GM12878 (cell line): ENCODE measurements at regions not wholly inside any gene's neighbourhood (a gene's known extent, or its start where the extent isn't known, plus 50 kb on each side); places are given as distances from the start of the nearest gene placed in this dataset.

Experiments used
- ATF7 ChIP-seq: fragments of 450-650 bp; IDR thresholded peaks from 2 replicates; pipeline ENCODE4 v1.6.1; 2016; ENCODE audit warnings: low read depth, mild to moderate bottlenecking
- BACH1 ChIP-seq: fragments of 450-650 bp; IDR thresholded peaks from 2 replicates; pipeline ENCODE4 v1.6.1; 2017; ENCODE audit warnings: mild to moderate bottlenecking, borderline replicate concordance
- BMI1 ChIP-seq: fragments of 450-650 bp; IDR thresholded peaks from 2 replicates; pipeline ENCODE4 v1.6.1; 2016; ENCODE audit warnings: mild to moderate bottlenecking, moderate library complexity, borderline replicate concordance
- CHD2 ChIP-seq: IDR thresholded peaks from 2 replicates; pipeline ENCODE4 v1.6.1; 2011; ENCODE audit warnings: low read depth, low read length, improper control_type of control experiment, borderline replicate concordance
- DPF2 ChIP-seq: fragments of 450-650 bp; IDR thresholded peaks from 2 replicates; pipeline ENCODE4 v1.6.1; 2017; ENCODE audit warnings: mild to moderate bottlenecking
- IKZF2 ChIP-seq, 2 experiments: fragments of 450-650 bp; IDR thresholded peaks; 2 replicates each; pipeline ENCODE4 v1.6.1; 2017; ENCODE audit warnings: mild to moderate bottlenecking in 2 of 2, moderate library complexity in 2 of 2
- MYC ChIP-seq: IDR thresholded peaks from 2 replicates; pipeline ENCODE4 v1.6.1; 2011; ENCODE audit warnings: mild to moderate bottlenecking, low read length, moderate library complexity, inconsistent platforms; ENCODE audit not compliant: insufficient read depth, insufficient replicate concordance, insufficient read length, severe bottlenecking
- NBN ChIP-seq: fragments of 450-650 bp; IDR thresholded peaks from 2 replicates; pipeline ENCODE4 v1.6.1; 2016
- SIX5 ChIP-seq: IDR thresholded peaks from 2 replicates; pipeline ENCODE4 v1.6.1; 2011; ENCODE audit warnings: mild to moderate bottlenecking, low read depth, low read length, moderate library complexity; ENCODE audit not compliant: severe bottlenecking
- SKIL ChIP-seq: fragments of 450-650 bp; IDR thresholded peaks from 2 replicates; pipeline ENCODE4 v1.6.1; 2017; ENCODE audit warnings: mild to moderate bottlenecking, low read depth, inconsistent platforms; ENCODE audit not compliant: poor library complexity, severe bottlenecking
- TAF1 ChIP-seq: IDR thresholded peaks from 2 replicates; pipeline ENCODE4 v1.6.1; 2011; ENCODE audit warnings: mild to moderate bottlenecking, low read depth, low read length, borderline replicate concordance
- ZBTB11 ChIP-seq: fragments of 450-650 bp; formaldehyde crosslinking; IDR thresholded peaks from 2 replicates; pipeline ENCODE4 v1.5.0; 2022; ENCODE audit warnings: mild to moderate bottlenecking, missing genetic modification characterization
- TF ChIP-seq, protein P1 (sequence below): IDR thresholded peaks from 2 replicates; pipeline ENCODE4 v1.6.1; 2012; ENCODE audit warnings: low read depth, low read length, improper control_type of control experiment
- TF ChIP-seq, protein P2 (sequence below): fragments of 450-650 bp; IDR thresholded peaks from 2 replicates; pipeline ENCODE4 v1.6.1; 2017; ENCODE audit warnings: borderline replicate concordance
- TF ChIP-seq, protein P3 (sequence below): fragments of 450-650 bp; IDR thresholded peaks from 2 replicates; pipeline ENCODE4 v1.6.1; 2017; ENCODE audit warnings: low read depth, mild to moderate bottlenecking, moderate library complexity

- TF ChIP-seq, protein P1, sequence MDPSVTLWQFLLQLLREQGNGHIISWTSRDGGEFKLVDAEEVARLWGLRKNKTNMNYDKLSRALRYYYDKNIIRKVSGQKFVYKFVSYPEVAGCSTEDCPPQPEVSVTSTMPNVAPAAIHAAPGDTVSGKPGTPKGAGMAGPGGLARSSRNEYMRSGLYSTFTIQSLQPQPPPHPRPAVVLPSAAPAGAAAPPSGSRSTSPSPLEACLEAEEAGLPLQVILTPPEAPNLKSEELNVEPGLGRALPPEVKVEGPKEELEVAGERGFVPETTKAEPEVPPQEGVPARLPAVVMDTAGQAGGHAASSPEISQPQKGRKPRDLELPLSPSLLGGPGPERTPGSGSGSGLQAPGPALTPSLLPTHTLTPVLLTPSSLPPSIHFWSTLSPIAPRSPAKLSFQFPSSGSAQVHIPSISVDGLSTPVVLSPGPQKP = no peak
- TF ChIP-seq, protein P2, sequence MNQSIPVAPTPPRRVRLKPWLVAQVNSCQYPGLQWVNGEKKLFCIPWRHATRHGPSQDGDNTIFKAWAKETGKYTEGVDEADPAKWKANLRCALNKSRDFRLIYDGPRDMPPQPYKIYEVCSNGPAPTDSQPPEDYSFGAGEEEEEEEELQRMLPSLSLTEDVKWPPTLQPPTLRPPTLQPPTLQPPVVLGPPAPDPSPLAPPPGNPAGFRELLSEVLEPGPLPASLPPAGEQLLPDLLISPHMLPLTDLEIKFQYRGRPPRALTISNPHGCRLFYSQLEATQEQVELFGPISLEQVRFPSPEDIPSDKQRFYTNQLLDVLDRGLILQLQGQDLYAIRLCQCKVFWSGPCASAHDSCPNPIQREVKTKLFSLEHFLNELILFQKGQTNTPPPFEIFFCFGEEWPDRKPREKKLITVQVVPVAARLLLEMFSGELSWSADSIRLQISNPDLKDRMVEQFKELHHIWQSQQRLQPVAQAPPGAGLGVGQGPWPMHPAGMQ = peak; percentile 25; the same call in 1 of the 2 replicates
- peak; percentile 79 for TF ChIP-seq SKIL
- TF ChIP-seq MYC = no peak
- TF ChIP-seq, protein P3, sequence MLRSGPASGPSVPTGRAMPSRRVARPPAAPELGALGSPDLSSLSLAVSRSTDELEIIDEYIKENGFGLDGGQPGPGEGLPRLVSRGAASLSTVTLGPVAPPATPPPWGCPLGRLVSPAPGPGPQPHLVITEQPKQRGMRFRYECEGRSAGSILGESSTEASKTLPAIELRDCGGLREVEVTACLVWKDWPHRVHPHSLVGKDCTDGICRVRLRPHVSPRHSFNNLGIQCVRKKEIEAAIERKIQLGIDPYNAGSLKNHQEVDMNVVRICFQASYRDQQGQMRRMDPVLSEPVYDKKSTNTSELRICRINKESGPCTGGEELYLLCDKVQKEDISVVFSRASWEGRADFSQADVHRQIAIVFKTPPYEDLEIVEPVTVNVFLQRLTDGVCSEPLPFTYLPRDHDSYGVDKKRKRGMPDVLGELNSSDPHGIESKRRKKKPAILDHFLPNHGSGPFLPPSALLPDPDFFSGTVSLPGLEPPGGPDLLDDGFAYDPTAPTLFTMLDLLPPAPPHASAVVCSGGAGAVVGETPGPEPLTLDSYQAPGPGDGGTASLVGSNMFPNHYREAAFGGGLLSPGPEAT = peak; percentile 95
- peak; percentile 98 for TF ChIP-seq NBN
- peak; percentile 56 for TF ChIP-seq TAF1
- peak; percentile 83; the same call in 1 of the 2 replicates for TF ChIP-seq CHD2
- TF ChIP-seq BMI1 = peak; percentile 64
- TF ChIP-seq IKZF2 (IDR thresholded peaks at IDR 0.05) = peak; percentile 99
- peak; percentile 77 for TF ChIP-seq ATF7
- TF ChIP-seq DPF2 = peak; percentile 89
- no peak for TF ChIP-seq ZBTB11 (CRISPR knock-in tag)
- TF ChIP-seq BACH1 = peak; percentile 81; the same call in 1 of the 2 replicates
- no peak for TF ChIP-seq SIX5
Observed at GRCh38 chr1:25030674-25031589, 100.9 kb upstream of the RUNX3 start (continued).
